ENCODE measurements at regions not wholly inside any gene's neighbourhood (a gene's known extent, or its start where the extent isn't known, plus 50 kb on each side); places are given as distances from the start of the nearest gene placed in this dataset.

DNA sequence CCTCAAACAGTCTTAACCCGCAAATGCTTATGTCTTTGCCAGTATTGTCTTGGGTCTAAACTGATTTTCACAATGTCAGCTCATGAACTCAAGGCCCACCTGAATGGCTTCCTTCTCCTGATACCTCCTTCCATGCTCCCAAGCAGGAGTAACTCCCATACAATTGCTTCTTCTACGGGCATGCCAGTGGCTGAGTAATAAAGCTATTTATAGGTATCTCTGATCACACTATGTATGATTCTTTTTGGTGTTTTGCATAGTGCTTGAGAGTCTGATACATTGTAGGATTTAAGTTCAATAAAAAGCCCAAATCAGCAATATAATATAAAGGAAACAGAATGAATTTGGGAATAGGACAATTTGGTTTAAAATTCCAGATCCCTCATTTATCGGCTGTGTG is 235.0 kb upstream of the DCN start:
- Histone ChIP-seq H3K27me3 (ENCODE audit: insufficient read depth, low read length) (no peaks in the 10 kb centered on the region), H3K36me3 (ENCODE audit: insufficient read depth, low read length) (no peaks in the 10 kb centered on the region), H3K4me1 (ENCODE audit: insufficient read depth, low read length, severe bottlenecking) (no peaks in the 10 kb centered on the region), H3K9me2 (ENCODE audit: low read depth, low read length) (no peaks in the 10 kb centered on the region), H3K4me2 (ENCODE audit: low read length) (no peak overlapping the region), H4K20me1 (ENCODE audit: insufficient read depth, low read length) (no peaks in the 10 kb centered on the region), H3K27ac (ENCODE audit: low read depth, low read length, poor library complexity, severe bottlenecking) (no peak overlapping the region), H3K4me3 (ENCODE audit: low read depth, low read length, poor library complexity, severe bottlenecking) (no peak overlapping the region), H3K9ac (ENCODE audit: low read length) (no peak overlapping the region), H3F3A (ENCODE audit: insufficient read depth, low read length) (no peaks in the 10 kb centered on the region), H2AFZ (ENCODE audit: low read length) (no peak overlapping the region), H3K79me2 (ENCODE audit: insufficient read depth, low read length) (no peaks in the 10 kb centered on the region), H3K9me3 (ENCODE audit: low read length) (no peaks in the 10 kb centered on the region)
- TF ChIP-seq, protein P1, sequence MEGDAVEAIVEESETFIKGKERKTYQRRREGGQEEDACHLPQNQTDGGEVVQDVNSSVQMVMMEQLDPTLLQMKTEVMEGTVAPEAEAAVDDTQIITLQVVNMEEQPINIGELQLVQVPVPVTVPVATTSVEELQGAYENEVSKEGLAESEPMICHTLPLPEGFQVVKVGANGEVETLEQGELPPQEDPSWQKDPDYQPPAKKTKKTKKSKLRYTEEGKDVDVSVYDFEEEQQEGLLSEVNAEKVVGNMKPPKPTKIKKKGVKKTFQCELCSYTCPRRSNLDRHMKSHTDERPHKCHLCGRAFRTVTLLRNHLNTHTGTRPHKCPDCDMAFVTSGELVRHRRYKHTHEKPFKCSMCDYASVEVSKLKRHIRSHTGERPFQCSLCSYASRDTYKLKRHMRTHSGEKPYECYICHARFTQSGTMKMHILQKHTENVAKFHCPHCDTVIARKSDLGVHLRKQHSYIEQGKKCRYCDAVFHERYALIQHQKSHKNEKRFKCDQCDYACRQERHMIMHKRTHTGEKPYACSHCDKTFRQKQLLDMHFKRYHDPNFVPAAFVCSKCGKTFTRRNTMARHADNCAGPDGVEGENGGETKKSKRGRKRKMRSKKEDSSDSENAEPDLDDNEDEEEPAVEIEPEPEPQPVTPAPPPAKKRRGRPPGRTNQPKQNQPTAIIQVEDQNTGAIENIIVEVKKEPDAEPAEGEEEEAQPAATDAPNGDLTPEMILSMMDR (IDR thresholded peaks at IDR 0.05; ENCODE audit: low read length): no peak

DNA sequence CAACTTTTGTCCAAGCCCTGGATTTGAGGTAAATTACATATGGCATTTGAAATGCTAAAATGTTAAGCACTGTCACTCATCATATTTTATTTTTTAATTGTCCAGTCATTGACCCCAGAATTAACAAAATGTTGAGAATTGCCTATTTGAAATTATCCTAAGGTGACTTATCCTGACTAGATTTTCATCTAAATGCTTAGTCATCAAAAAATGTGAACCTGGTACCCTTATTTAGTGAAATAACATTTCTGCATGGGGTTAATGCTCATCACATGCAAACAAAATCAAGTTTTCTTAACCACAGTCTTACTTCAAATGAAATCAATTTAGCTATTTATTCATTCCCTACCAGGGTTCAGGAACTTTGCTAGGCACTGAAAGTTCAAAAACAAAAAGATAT is 232.0 kb upstream of the DCN start:
- H2AFZ ChIP-seq (ENCODE audit: low read length): no peak overlapping the region
- no peaks in the 10 kb centered on the region for H3K9me2 ChIP-seq (ENCODE audit: low read depth, low read length)
- no peaks in the 10 kb centered on the region for H3F3A ChIP-seq (ENCODE audit: insufficient read depth, low read length)
- H3K4me1 ChIP-seq (ENCODE audit: insufficient read depth, low read length, severe bottlenecking): no peaks in the 10 kb centered on the region
- no peaks in the 10 kb centered on the region for H3K36me3 ChIP-seq (ENCODE audit: insufficient read depth, low read length)
- no peak overlapping the region for H3K27ac ChIP-seq (ENCODE audit: low read depth, low read length, poor library complexity, severe bottlenecking)
- no peaks in the 10 kb centered on the region for H4K20me1 ChIP-seq (ENCODE audit: insufficient read depth, low read length)
- no peak overlapping the region for H3K4me2 ChIP-seq (ENCODE audit: low read length)
- H3K79me2 ChIP-seq (ENCODE audit: insufficient read depth, low read length): no peaks in the 10 kb centered on the region
- H3K4me3 ChIP-seq (ENCODE audit: low read depth, low read length, poor library complexity, severe bottlenecking): no peak overlapping the region
- no peak overlapping the region for H3K9ac ChIP-seq (ENCODE audit: low read length)
- no peaks in the 10 kb centered on the region for H3K9me3 ChIP-seq (ENCODE audit: low read length)
- TF ChIP-seq EZH2 (IDR thresholded peaks at IDR 0.05; ENCODE audit: borderline replicate concordance, low read length): no peak
- TF ChIP-seq, protein P1 (IDR thresholded peaks at IDR 0.05; ENCODE audit: low read length): no peak
- no peaks in the 10 kb centered on the region for H3K27me3 ChIP-seq (ENCODE audit: insufficient read depth, low read length)

DNA sequence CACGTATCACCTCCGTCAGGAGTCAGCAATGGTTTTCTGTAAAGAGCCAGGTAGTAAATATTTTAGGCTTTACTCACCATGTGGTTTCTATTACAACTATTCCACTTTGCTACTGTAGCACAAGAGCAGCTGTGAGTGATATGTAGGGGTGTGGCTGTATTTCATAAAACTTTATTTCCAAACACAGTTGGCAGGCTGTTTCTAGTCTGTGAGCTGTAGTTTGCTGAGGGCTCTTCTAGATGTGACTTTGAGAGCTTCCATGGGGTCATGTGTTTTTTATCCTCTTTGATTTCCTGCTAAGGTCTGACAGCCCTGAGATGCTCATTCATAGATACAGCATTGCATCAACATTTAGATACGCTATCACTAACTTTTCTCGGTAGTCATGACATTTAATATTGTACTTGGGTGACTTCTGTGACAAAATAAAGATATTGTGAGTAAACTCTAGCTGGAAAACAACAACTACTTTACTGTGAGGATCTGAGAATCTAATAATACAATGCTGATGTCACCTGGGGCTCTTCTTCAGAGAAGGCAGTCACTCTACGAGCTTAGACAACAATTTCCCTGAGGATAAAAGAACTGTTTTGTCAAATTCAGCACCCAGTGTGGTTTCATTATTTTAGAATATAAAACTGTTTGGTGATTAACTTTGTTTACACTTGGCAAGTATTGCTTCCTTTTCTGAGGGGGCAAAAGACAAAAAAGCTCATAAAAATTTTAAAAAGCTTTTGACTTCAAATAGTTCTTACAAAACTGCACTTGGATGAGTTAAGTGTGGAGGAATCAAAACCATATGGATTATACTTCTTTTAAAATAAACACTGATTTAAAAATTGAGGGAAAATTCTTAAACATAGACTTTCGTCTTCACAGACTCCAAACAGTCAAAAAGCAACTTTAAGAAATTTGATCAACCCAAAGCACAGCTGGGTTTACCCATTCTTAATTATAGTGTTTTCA is 231.2 kb upstream of the DCN start:
- H3K9ac ChIP-seq (ENCODE audit: low read length): no peak overlapping the region
- no peaks in the 10 kb centered on the region for H3K9me3 ChIP-seq (ENCODE audit: low read length)
- H3K36me3 ChIP-seq (ENCODE audit: insufficient read depth, low read length): no peaks in the 10 kb centered on the region
- no peak overlapping the region for H3K27ac ChIP-seq (ENCODE audit: low read depth, low read length, poor library complexity, severe bottlenecking)
- no peaks in the 10 kb centered on the region for H3K79me2 ChIP-seq (ENCODE audit: insufficient read depth, low read length)
- H3K4me2 ChIP-seq (ENCODE audit: low read length): no peak overlapping the region
- H3K27me3 ChIP-seq (ENCODE audit: insufficient read depth, low read length): no peaks in the 10 kb centered on the region
- no peaks in the 10 kb centered on the region for H4K20me1 ChIP-seq (ENCODE audit: insufficient read depth, low read length)
- H3F3A ChIP-seq (ENCODE audit: insufficient read depth, low read length): no peaks in the 10 kb centered on the region
- no peaks in the 10 kb centered on the region for H3K4me1 ChIP-seq (ENCODE audit: insufficient read depth, low read length, severe bottlenecking)
- H2AFZ ChIP-seq (ENCODE audit: low read length): no peak overlapping the region
- TF ChIP-seq, protein P1 (IDR thresholded peaks at IDR 0.05; ENCODE audit: low read length): no peak
- TF ChIP-seq EZH2 (IDR thresholded peaks at IDR 0.05; ENCODE audit: borderline replicate concordance, low read length): no peak
- no peak overlapping the region for H3K4me3 ChIP-seq (ENCODE audit: low read depth, low read length, poor library complexity, severe bottlenecking)
- H3K9me2 ChIP-seq (ENCODE audit: low read depth, low read length): no peaks in the 10 kb centered on the region
